GM12878 (cell line): ENCODE measurements at regions not wholly inside any gene's neighbourhood (a gene's known extent, or its start where the extent isn't known, plus 50 kb on each side); places are given as distances from the start of the nearest gene placed in this dataset.

ENCODE experiments used
- ATAC-seq: fragments of 200-7000 bp; cut with Tn5 transposase; 3 replicates; pipeline ENCODE4 v1.9.1; 2020; ENCODE audit warnings: mild to moderate bottlenecking, moderate library complexity
- BruUV-seq: library from RNA; stranded (reverse); fragments of 400-500 nt; replicated peaks from 2 replicates; lab custom pipeline; 2021; lab: Mats Ljungman, UMichigan
- CTCF ChIA-PET: fragments of 300-600 bp; sonication (Branson Sonifier 250); formaldehyde crosslinking; extraction: SDS; loops from one replicate; lab custom pipeline; 2021; ENCODE audit warnings: inconsistent platforms; lab: Yijun Ruan, JAX
- POLR2A ChIA-PET: fragments of 350-600 bp; formaldehyde crosslinking; extraction: SDS; loops from one replicate; lab custom pipeline; 2021; ENCODE audit warnings: inconsistent platforms; lab: Charles Lee
- RAD21 ChIA-PET: fragments of 300-600 bp; sonication (Branson Sonifier 250); formaldehyde crosslinking; loops from one replicate; lab custom pipeline; 2023; ENCODE audit warnings: antibody characterized with exemption; ENCODE audit not compliant: unreplicated experiment; lab: Charles Lee
- SMC1A ChIA-PET: fragments of 300-600 bp; sonication (Branson Sonifier 250); formaldehyde crosslinking; loops from one replicate; lab custom pipeline; 2023; ENCODE audit not compliant: unreplicated experiment, uncharacterized antibody; lab: Charles Lee
- DNase-seq: peaks from one replicate; pipeline ENCODE4 v3.0.0-alpha.2; 2011; ENCODE audit warnings: low read depth, low spot score
- FAIRE-seq: peaks from 3 replicates; lab custom pipeline; 2011; peaks lifted over from hg19 to GRCh38; lab: Jason Lieb, UNC
- H2AFZ ChIP-seq: 2 replicates; pipeline ENCODE4 v1.6.0; 2011; ENCODE audit warnings: low read depth, low read length, control low read depth; ENCODE audit not compliant: control insufficient read depth
- H3K27ac ChIP-seq: 2 replicates; pipeline ENCODE4 v1.5.1; 2011; ENCODE audit warnings: control low read depth; ENCODE audit not compliant: control insufficient read depth, insufficient read depth
- H3K27me3 ChIP-seq, 2 experiments: replicated peaks in 1 of 2; 2 replicates each; pipeline versions ENCODE4 v1.6.0 to v1.6.1; 2011; ENCODE audit warnings: low read length in 1 of 2; ENCODE audit not compliant: control insufficient read depth in 2 of 2, insufficient read depth in 2 of 2
- H3K36me3 ChIP-seq, 2 experiments: 2 replicates each; pipeline ENCODE4 v1.5.1; 2011; ENCODE audit warnings: low read length in 1 of 2; ENCODE audit not compliant: control insufficient read depth in 2 of 2, insufficient read depth in 2 of 2
- H3K4me1 ChIP-seq: 2 replicates; pipeline ENCODE4 v1.6.1; 2011; ENCODE audit warnings: mild to moderate bottlenecking, low read length, moderate library complexity, mixed read lengths; ENCODE audit not compliant: control insufficient read depth, insufficient read depth
- H3K4me2 ChIP-seq: 2 replicates; pipeline ENCODE4 v1.6.0; 2011; ENCODE audit warnings: control low read depth; ENCODE audit not compliant: control insufficient read depth, insufficient read depth
- H3K4me3 ChIP-seq: fragments of 200-600 bp; sonication (generic); 2 replicates; pipeline ENCODE4 v1.5.1; 2016
- H3K79me2 ChIP-seq: 2 replicates; pipeline ENCODE4 v1.6.0; 2011; ENCODE audit warnings: low read length; ENCODE audit not compliant: control insufficient read depth, insufficient read depth
- H3K9ac ChIP-seq: 2 replicates; pipeline ENCODE4 v1.8.0; 2011; ENCODE audit warnings: low read length, control low read depth, mixed read lengths; ENCODE audit not compliant: control insufficient read depth, insufficient read depth
- H3K9me3 ChIP-seq: replicated peaks from 3 replicates; pipeline ENCODE4 v1.5.1; 2011; ENCODE audit warnings: mild to moderate bottlenecking, low read length; ENCODE audit not compliant: control insufficient read depth, insufficient read depth
- H4K20me1 ChIP-seq: 2 replicates; pipeline ENCODE4 v1.6.0; 2011; ENCODE audit not compliant: control insufficient read depth, insufficient read depth
- CEBPB ChIP-seq, 2 experiments: fragments of 150-350 bp in 1 of 2; IDR thresholded peaks; 2 replicates each; pipeline ENCODE4 v1.6.1; 2012 to 2014; ENCODE audit warnings: low read depth in 2 of 2, low read length in 2 of 2, borderline replicate concordance in 1 of 2, inconsistent platforms in 1 of 2
- CHD2 ChIP-seq: IDR thresholded peaks from 2 replicates; pipeline ENCODE4 v1.6.1; 2011; ENCODE audit warnings: low read depth, low read length, improper control_type of control experiment, borderline replicate concordance
- DPF2 ChIP-seq: fragments of 450-650 bp; IDR thresholded peaks from 2 replicates; pipeline ENCODE4 v1.6.1; 2017; ENCODE audit warnings: mild to moderate bottlenecking
- IKZF2 ChIP-seq, 2 experiments: fragments of 450-650 bp; IDR thresholded peaks; 2 replicates each; pipeline ENCODE4 v1.6.1; 2017; ENCODE audit warnings: mild to moderate bottlenecking in 2 of 2, moderate library complexity in 2 of 2
- KAT2A ChIP-seq: conservative IDR thresholded peaks from 2 replicates; pipeline ENCODE4 v1.6.1; 2011; ENCODE audit warnings: low read depth, low read length; ENCODE audit not compliant: control insufficient read depth
- NFXL1 ChIP-seq: fragments of 450-650 bp; IDR thresholded peaks from 2 replicates; pipeline ENCODE4 v1.6.1; 2017; ENCODE audit warnings: antibody characterized with exemption, mild to moderate bottlenecking, borderline replicate concordance
- NFYB ChIP-seq: IDR thresholded peaks from 2 replicates; pipeline ENCODE4 v1.6.1; 2011; ENCODE audit warnings: low read depth, mild to moderate bottlenecking, low read length, improper control_type of control experiment, moderate library complexity; ENCODE audit not compliant: insufficient read depth
- NR2C1 ChIP-seq: fragments of 450-650 bp; IDR thresholded peaks from 2 replicates; pipeline ENCODE4 v1.6.1; 2017; ENCODE audit warnings: antibody characterized with exemption, mild to moderate bottlenecking, moderate library complexity
- PAX8 ChIP-seq: fragments of 450-650 bp; IDR thresholded peaks from 2 replicates; pipeline ENCODE4 v1.6.1; 2017; ENCODE audit warnings: mild to moderate bottlenecking, moderate library complexity
- SMC3 ChIP-seq: IDR thresholded peaks from 2 replicates; pipeline ENCODE4 v1.6.1; 2011; ENCODE audit warnings: low read length, improper control_type of control experiment, borderline replicate concordance
- TARDBP ChIP-seq: IDR thresholded peaks from 2 replicates; pipeline ENCODE4 v1.6.1; 2016; ENCODE audit warnings: borderline replicate concordance
- USF1 ChIP-seq: IDR thresholded peaks from 2 replicates; pipeline ENCODE4 v1.6.1; 2011; ENCODE audit warnings: borderline replicate concordance, low read depth, mild to moderate bottlenecking, moderate library complexity, mixed read lengths, low read length; ENCODE audit not compliant: insufficient read depth; ENCODE audit errors: extremely low read length
- WRNIP1 ChIP-seq: IDR thresholded peaks from 2 replicates; pipeline ENCODE4 v1.6.1; 2011; ENCODE audit warnings: low read depth, low read length, improper control_type of control experiment, borderline replicate concordance
- ZNF384 ChIP-seq: IDR thresholded peaks from 2 replicates; pipeline ENCODE4 v1.6.1; 2012; ENCODE audit warnings: low read depth, mild to moderate bottlenecking, low read length, improper control_type of control experiment, borderline replicate concordance
- ZSCAN29 ChIP-seq: fragments of 450-650 bp; IDR thresholded peaks from 2 replicates; pipeline ENCODE4 v1.6.1; 2017; ENCODE audit warnings: mild to moderate bottlenecking, moderate library complexity
- WGBS: methylation state at CpG from one replicate; pipeline ENCODE4 v1.1.6; 2016; ENCODE audit warnings: low lambda C conversion rate; ENCODE audit not compliant: insufficient replicate concordance, insufficient coverage; ENCODE audit errors: missing lambda C conversion rate; 5-methylcytosine and 5-hydroxymethylcytosine counted together
- in situ Hi-C: fragments of 300-500 bp; cut with MboI; formaldehyde crosslinking; loops from 9 replicates; pipeline ENCODE4 v1.14.3; 2018; ENCODE audit warnings: mixed read lengths
- intact Hi-C: fragments of 100-400 bp; cut with micrococcal nuclease; formaldehyde crosslinking; loops from one replicate; pipeline ENCODE4 v1.14.2; 2022; ENCODE audit not compliant: unreplicated experiment
- TF ChIP-seq, protein P1 (sequence below): IDR thresholded peaks from 2 replicates; pipeline ENCODE4 v1.6.1; 2012; ENCODE audit warnings: improper control_type of control experiment, low read depth, low read length; ENCODE audit not compliant: insufficient replicate concordance

DNA sequence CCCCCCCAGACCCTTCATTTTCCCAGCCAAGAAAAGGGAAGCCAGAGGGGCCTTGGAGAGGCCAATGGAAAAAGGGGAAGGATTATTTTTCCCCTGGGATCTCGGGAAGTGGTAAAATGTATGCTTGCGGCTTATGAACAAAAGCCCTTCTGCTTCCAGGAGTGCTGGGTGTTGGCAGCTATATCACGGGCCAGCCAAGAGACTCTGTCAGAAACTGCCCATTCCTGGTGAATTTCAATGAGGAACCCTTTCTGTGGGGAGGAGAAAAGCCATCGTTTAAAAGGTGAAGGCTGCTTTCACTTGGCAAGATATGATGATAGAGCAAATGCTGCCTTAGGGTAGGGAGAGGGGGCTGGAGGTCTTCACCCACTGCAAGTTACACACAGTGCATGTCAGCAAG lies 69.7 kb upstream of the ZC3H12A start:
- in situ Hi-C loops (no loop called here), intact Hi-C loops (no loop called here)
- H3K9ac ChIP-seq, result no peak overlapping the region
- H3K36me3 ChIP-seq, result no peaks in the 10 kb centered on the region
- no peaks in the 10 kb centered on the region for H4K20me1 ChIP-seq
- ATAC-seq (no peak), DNase-seq (no peak), FAIRE-seq (no peak)
- ChIA-PET POLR2A (no interaction called here), RAD21 (no interaction called here), SMC1A (no interaction called here), CTCF (no interaction called here)
- BruUV-seq, result no TSS peak
- WGBS, result 25% methylated on average over 4 of the region's 4 CpGs
- H3K27me3 ChIP-seq, result no peaks in the 10 kb centered on the region; a peak in 2 of 4 replicates
- H3K79me2 ChIP-seq, result no peaks in the 10 kb centered on the region
- H3K4me3 ChIP-seq, result no peak overlapping the region
- no peak overlapping the region for H2AFZ ChIP-seq
- no peak overlapping the region for H3K4me2 ChIP-seq
- no peaks in the 10 kb centered on the region for H3K9me3 ChIP-seq
- H3K4me1 ChIP-seq, result no peaks in the 10 kb centered on the region
- TF ChIP-seq SMC3, result no peak
- no peak for TF ChIP-seq NR2C1
- no peak for TF ChIP-seq KAT2A
- TF ChIP-seq TARDBP, result no peak
- TF ChIP-seq NFXL1, result no peak
- TF ChIP-seq CHD2, result no peak
- no peak for TF ChIP-seq WRNIP1
- no peak for TF ChIP-seq CEBPB (IDR thresholded peaks at IDR 0.05; ENCODE audit: borderline replicate concordance in 1 of 2, low read depth in 2 of 2, low read length in 2 of 2)
- no peak for TF ChIP-seq NFYB
- TF ChIP-seq, protein P1, sequence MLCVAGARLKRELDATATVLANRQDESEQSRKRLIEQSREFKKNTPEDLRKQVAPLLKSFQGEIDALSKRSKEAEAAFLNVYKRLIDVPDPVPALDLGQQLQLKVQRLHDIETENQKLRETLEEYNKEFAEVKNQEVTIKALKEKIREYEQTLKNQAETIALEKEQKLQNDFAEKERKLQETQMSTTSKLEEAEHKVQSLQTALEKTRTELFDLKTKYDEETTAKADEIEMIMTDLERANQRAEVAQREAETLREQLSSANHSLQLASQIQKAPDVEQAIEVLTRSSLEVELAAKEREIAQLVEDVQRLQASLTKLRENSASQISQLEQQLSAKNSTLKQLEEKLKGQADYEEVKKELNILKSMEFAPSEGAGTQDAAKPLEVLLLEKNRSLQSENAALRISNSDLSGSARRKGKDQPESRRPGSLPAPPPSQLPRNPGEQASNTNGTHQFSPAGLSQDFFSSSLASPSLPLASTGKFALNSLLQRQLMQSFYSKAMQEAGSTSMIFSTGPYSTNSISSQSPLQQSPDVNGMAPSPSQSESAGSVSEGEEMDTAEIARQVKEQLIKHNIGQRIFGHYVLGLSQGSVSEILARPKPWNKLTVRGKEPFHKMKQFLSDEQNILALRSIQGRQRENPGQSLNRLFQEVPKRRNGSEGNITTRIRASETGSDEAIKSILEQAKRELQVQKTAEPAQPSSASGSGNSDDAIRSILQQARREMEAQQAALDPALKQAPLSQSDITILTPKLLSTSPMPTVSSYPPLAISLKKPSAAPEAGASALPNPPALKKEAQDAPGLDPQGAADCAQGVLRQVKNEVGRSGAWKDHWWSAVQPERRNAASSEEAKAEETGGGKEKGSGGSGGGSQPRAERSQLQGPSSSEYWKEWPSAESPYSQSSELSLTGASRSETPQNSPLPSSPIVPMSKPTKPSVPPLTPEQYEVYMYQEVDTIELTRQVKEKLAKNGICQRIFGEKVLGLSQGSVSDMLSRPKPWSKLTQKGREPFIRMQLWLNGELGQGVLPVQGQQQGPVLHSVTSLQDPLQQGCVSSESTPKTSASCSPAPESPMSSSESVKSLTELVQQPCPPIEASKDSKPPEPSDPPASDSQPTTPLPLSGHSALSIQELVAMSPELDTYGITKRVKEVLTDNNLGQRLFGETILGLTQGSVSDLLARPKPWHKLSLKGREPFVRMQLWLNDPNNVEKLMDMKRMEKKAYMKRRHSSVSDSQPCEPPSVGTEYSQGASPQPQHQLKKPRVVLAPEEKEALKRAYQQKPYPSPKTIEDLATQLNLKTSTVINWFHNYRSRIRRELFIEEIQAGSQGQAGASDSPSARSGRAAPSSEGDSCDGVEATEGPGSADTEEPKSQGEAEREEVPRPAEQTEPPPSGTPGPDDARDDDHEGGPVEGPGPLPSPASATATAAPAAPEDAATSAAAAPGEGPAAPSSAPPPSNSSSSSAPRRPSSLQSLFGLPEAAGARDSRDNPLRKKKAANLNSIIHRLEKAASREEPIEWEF, result no peak
- TF ChIP-seq ZSCAN29, result no peak
- TF ChIP-seq IKZF2 (IDR thresholded peaks at IDR 0.05), result no peak
- TF ChIP-seq PAX8, result no peak
- TF ChIP-seq USF1, result no peak
- no peak for TF ChIP-seq DPF2
- no peak for TF ChIP-seq ZNF384
- no peak overlapping the region for H3K27ac ChIP-seq
